HEK293T (cell line): ENCODE measurements at regions not wholly inside any gene's neighbourhood (a gene's known extent, or its start where the extent isn't known, plus 50 kb on each side); places are given as distances from the start of the nearest gene placed in this dataset.

Experiments
- BHLHE40 ChIP-seq: fragments of 450-650 bp; IDR thresholded peaks from 2 replicates; pipeline ENCODE4 v1.6.1; 2016; ENCODE audit warnings: mild to moderate bottlenecking, moderate library complexity, borderline replicate concordance
- CTBP1 ChIP-seq: fragments of 450-650 bp; IDR thresholded peaks from 2 replicates; pipeline ENCODE4 v1.6.1; 2016; ENCODE audit warnings: borderline replicate concordance
- LEF1 ChIP-seq: fragments of 450-650 bp; IDR thresholded peaks from 2 replicates; pipeline ENCODE4 v1.6.1; 2017; ENCODE audit warnings: mild to moderate bottlenecking, borderline replicate concordance
- TARDBP ChIP-seq: fragments of 450-650 bp; IDR thresholded peaks from 2 replicates; pipeline ENCODE4 v1.6.1; 2016

- TF ChIP-seq BHLHE40, result no peak
- TF ChIP-seq TARDBP, result no peak
- no peak for TF ChIP-seq CTBP1
- TF ChIP-seq LEF1, result no peak
These were observed 446.3 kb downstream of the MID1IP1 start for GRCh38 chrX:39247536-39247935.
